ENCODE measurements at regions not wholly inside any gene's neighbourhood (a gene's known extent, or its start where the extent isn't known, plus 50 kb on each side); places are given as distances from the start of the nearest gene placed in this dataset.

- no peak for TF ChIP-seq CTCF (IDR thresholded peaks at IDR 0.05; ENCODE audit: extremely low read depth, low read depth, low read length)
- Histone ChIP-seq H3K27me3 (ENCODE audit: insufficient read depth, low read length) (no peaks in the 10 kb centered on the region), H3K9me3 (ENCODE audit: low read depth, low read length) (no peaks in the 10 kb centered on the region), H3K4me2 (ENCODE audit: insufficient read depth, low read length) (no peak overlapping the region), H2AFZ (ENCODE audit: low read length) (no peak overlapping the region), H4K20me1 (ENCODE audit: insufficient read depth, low read length) (no peaks in the 10 kb centered on the region), H3K79me2 (ENCODE audit: insufficient read depth, low read length) (no peaks in the 10 kb centered on the region), H3K4me3 (ENCODE audit: insufficient read depth, low read length) (no peak overlapping the region), H3K36me3 (ENCODE audit: insufficient read depth, low read length) (no peaks in the 10 kb centered on the region), H3K27ac (ENCODE audit: low read depth, low read length) (no peak overlapping the region), H3K4me1 (ENCODE audit: insufficient read depth, low read length) (no peaks in the 10 kb centered on the region)
- DNase-seq (ENCODE audit: insufficient read length, low spot score, missing footprints), result no peak
These were observed 202.3 kb upstream of the IGF1 start for GRCh38 chr12:102682366-102683289.

GRCh38 chr12:102681747-102682146 is 201.4 kb upstream of the IGF1 start:
- no peak overlapping the region for H3K4me2 ChIP-seq (ENCODE audit: insufficient read depth, low read length)
- no peak overlapping the region for H3K4me3 ChIP-seq (ENCODE audit: insufficient read depth, low read length)
- H3K9me3 ChIP-seq (ENCODE audit: low read depth, low read length), result no peaks in the 10 kb centered on the region
- H3K27me3 ChIP-seq (ENCODE audit: insufficient read depth, low read length), result no peaks in the 10 kb centered on the region
- no peaks in the 10 kb centered on the region for H3K79me2 ChIP-seq (ENCODE audit: insufficient read depth, low read length)
- no peaks in the 10 kb centered on the region for H4K20me1 ChIP-seq (ENCODE audit: insufficient read depth, low read length)
- DNase-seq (ENCODE audit: insufficient read length, low spot score, missing footprints), result no peak
- H3K36me3 ChIP-seq (ENCODE audit: insufficient read depth, low read length), result no peaks in the 10 kb centered on the region
- H3K27ac ChIP-seq (ENCODE audit: low read depth, low read length), result no peak overlapping the region
- no peak for TF ChIP-seq CTCF (IDR thresholded peaks at IDR 0.05; ENCODE audit: extremely low read depth, low read depth, low read length)
- H3K4me1 ChIP-seq (ENCODE audit: insufficient read depth, low read length), result no peaks in the 10 kb centered on the region
- no peak overlapping the region for H2AFZ ChIP-seq (ENCODE audit: low read length)

GRCh38 chr12:102681309-102681708 is 200.9 kb upstream of the IGF1 start:
- H3K79me2 ChIP-seq (ENCODE audit: insufficient read depth, low read length), result no peaks in the 10 kb centered on the region
- H3K4me3 ChIP-seq (ENCODE audit: insufficient read depth, low read length), result no peak overlapping the region
- no peaks in the 10 kb centered on the region for H3K36me3 ChIP-seq (ENCODE audit: insufficient read depth, low read length)
- no peak for TF ChIP-seq CTCF (IDR thresholded peaks at IDR 0.05; ENCODE audit: extremely low read depth, low read depth, low read length)
- H3K27ac ChIP-seq (ENCODE audit: low read depth, low read length), result no peak overlapping the region
- DNase-seq (ENCODE audit: insufficient read length, low spot score, missing footprints), result no peak
- H3K9me3 ChIP-seq (ENCODE audit: low read depth, low read length), result no peaks in the 10 kb centered on the region
- H3K4me1 ChIP-seq (ENCODE audit: insufficient read depth, low read length), result no peaks in the 10 kb centered on the region
- H3K4me2 ChIP-seq (ENCODE audit: insufficient read depth, low read length), result no peak overlapping the region
- H4K20me1 ChIP-seq (ENCODE audit: insufficient read depth, low read length), result no peaks in the 10 kb centered on the region
- no peaks in the 10 kb centered on the region for H3K27me3 ChIP-seq (ENCODE audit: insufficient read depth, low read length)
- H2AFZ ChIP-seq (ENCODE audit: low read length), result no peak overlapping the region

GRCh38 chr12:102680304-102680703 is 199.9 kb upstream of the IGF1 start:
- DNase-seq (ENCODE audit: insufficient read length, low spot score, missing footprints), result no peak
- no peaks in the 10 kb centered on the region for H3K27me3 ChIP-seq (ENCODE audit: insufficient read depth, low read length)
- no peak overlapping the region for H3K4me3 ChIP-seq (ENCODE audit: insufficient read depth, low read length)
- H3K79me2 ChIP-seq (ENCODE audit: insufficient read depth, low read length), result no peaks in the 10 kb centered on the region
- H3K4me2 ChIP-seq (ENCODE audit: insufficient read depth, low read length), result no peak overlapping the region
- no peak for TF ChIP-seq CTCF (IDR thresholded peaks at IDR 0.05; ENCODE audit: extremely low read depth, low read depth, low read length)
- H3K4me1 ChIP-seq (ENCODE audit: insufficient read depth, low read length), result peaks cover 5% of the 10 kb centered on the region
- no peaks in the 10 kb centered on the region for H4K20me1 ChIP-seq (ENCODE audit: insufficient read depth, low read length)
- no peaks in the 10 kb centered on the region for H3K36me3 ChIP-seq (ENCODE audit: insufficient read depth, low read length)
- no peak overlapping the region for H3K27ac ChIP-seq (ENCODE audit: low read depth, low read length)
- no peaks in the 10 kb centered on the region for H3K9me3 ChIP-seq (ENCODE audit: low read depth, low read length)
- no peak overlapping the region for H2AFZ ChIP-seq (ENCODE audit: low read length)
